Caco-2 (cell line): ENCODE measurements at regions not wholly inside any gene's neighbourhood (a gene's known extent, or its start where the extent isn't known, plus 50 kb on each side); places are given as distances from the start of the nearest gene placed in this dataset.

Experiments used
- BruUV-seq: library from RNA; stranded (reverse); fragments of 400-500 nt; replicated peaks from 2 replicates; lab custom pipeline; 2021; lab: Mats Ljungman, UMichigan
- CTCF ChIA-PET: fragments of 300-600 bp; sonication (Branson Sonifier 250); formaldehyde crosslinking; loops from one replicate; lab custom pipeline; 2022; ENCODE audit warnings: antibody characterized with exemption; lab: Charles Lee
- POLR2A ChIA-PET: fragments of 300-600 bp; sonication (Branson Sonifier 250); formaldehyde crosslinking; loops from one replicate; lab custom pipeline; 2022; ENCODE audit warnings: antibody characterized with exemption; lab: Charles Lee
- DNase-seq, 2 experiments: peaks; one replicate each; pipeline versions ENCODE4 v3.0.0 to v3.0.0-alpha.2; 2020 to 2022
- H3K27me3 ChIP-seq: replicated peaks from 2 replicates; pipeline ENCODE4 v1.6.0; 2011; ENCODE audit warnings: low read length; ENCODE audit not compliant: control insufficient read depth, insufficient read depth
- H3K36me3 ChIP-seq: 2 replicates; pipeline ENCODE4 v1.5.1; 2011; ENCODE audit warnings: low read length; ENCODE audit not compliant: control insufficient read depth, insufficient read depth
- H3K4me1 ChIP-seq: fragments of 250-450 bp; sonication (Bioruptor Pico); 2 replicates; pipeline ENCODE4 v1.5.1; 2020; ENCODE audit warnings: mild to moderate bottlenecking
- H3K4me3 ChIP-seq: 2 replicates; pipeline ENCODE4 v1.5.1; 2011; ENCODE audit warnings: low read depth, mild to moderate bottlenecking, control low read depth, low read length
- H3K9me3 ChIP-seq: fragments of 250-450 bp; sonication (Bioruptor Pico); 2 replicates; pipeline ENCODE4 v1.5.1; 2020; ENCODE audit warnings: mild to moderate bottlenecking, moderate library complexity
- H3K27ac Mint-ChIP-seq: one replicate; pipeline ENCODE4 v1.8.0; 2022; ENCODE audit warnings: mixed read lengths; ENCODE audit not compliant: unreplicated experiment
- H3K27me3 Mint-ChIP-seq: one replicate; pipeline ENCODE4 v1.8.0; 2022; ENCODE audit warnings: mixed read lengths; ENCODE audit not compliant: insufficient read depth, unreplicated experiment
- H3K36me3 Mint-ChIP-seq: one replicate; pipeline ENCODE4 v1.8.0; 2022; ENCODE audit warnings: mild to moderate bottlenecking, mixed read lengths; ENCODE audit not compliant: insufficient read depth, unreplicated experiment
- H3K4me1 Mint-ChIP-seq: one replicate; pipeline ENCODE4 v1.8.0; 2022; ENCODE audit warnings: low read depth, mixed read lengths; ENCODE audit not compliant: unreplicated experiment
- H3K4me3 Mint-ChIP-seq: one replicate; pipeline ENCODE4 v1.8.0; 2022; ENCODE audit warnings: mild to moderate bottlenecking, moderate library complexity, mixed read lengths; ENCODE audit not compliant: unreplicated experiment
- H3K9me3 Mint-ChIP-seq: one replicate; pipeline ENCODE4 v1.8.0; 2022; ENCODE audit warnings: mixed read lengths; ENCODE audit not compliant: unreplicated experiment
- intact Hi-C: fragments of 100-400 bp; cut with micrococcal nuclease; formaldehyde crosslinking; loops from one replicate; pipeline ENCODE4 v1.10.0; 2022; ENCODE audit not compliant: unreplicated experiment
- TF ChIP-seq, protein P1 (sequence below), 2 experiments: fragments of 200-600 bp in 1 of 2; IDR thresholded peaks; 1 replicate in 1 of 2; 2 replicates in 1 of 2; pipeline versions ENCODE4 v1.5.1 to v1.8.0; 2011 to 2022; ENCODE audit warnings: antibody characterized with exemption in 1 of 2, control low read depth in 1 of 2, inconsistent platforms in 1 of 2, low read depth in 1 of 2, low read length in 1 of 2, mild to moderate bottlenecking in 1 of 2, moderate library complexity in 1 of 2; ENCODE audit not compliant: insufficient read depth in 1 of 2, severe bottlenecking in 1 of 2, unreplicated experiment in 1 of 2

DNA sequence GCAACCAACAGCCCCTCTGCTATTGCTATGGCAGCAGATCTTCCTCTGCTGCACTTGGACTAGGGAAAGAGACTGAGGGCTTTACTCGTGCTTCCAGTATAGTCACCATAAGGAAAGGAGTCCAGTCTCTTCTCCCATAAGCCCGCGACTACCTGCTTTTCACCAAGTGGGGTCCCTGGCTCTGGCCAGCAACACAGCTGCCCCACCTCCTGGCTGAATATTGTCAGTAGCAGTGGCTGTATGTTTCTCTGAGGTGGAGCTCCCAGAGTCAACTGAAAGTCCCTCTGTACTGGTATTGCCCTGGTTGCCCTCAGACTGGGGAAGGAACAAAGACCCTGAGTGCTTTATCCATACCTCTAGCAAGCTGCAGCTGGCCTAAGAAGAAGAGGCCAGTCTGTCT is 719.6 kb downstream of the SQOR start:
- H3K27ac Mint-ChIP-seq: no peak overlapping the region
- no peaks in the 10 kb centered on the region for H3K4me1 Mint-ChIP-seq

DNA sequence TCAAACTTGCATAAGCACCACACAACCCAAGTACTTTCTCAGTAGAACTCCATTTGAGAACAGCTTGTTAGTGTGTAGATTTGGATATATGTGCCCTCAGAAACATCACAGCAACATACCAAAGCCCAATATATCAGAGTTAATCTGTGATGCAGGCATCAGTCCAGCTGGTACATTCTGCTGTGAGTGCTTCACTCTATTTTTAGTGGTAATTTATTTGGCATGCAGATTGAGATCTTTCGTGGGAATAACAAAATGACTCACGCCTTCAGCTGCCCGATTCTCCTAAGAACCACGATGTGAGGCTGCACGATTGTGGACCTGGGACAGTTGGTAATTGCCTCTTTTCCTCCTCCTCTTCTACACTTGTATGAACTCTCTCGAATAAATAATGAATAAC is 730.7 kb downstream of the SQOR start:
- POLR2A ChIA-PET: no interaction called here

More for the DNA sequence above, 719.6 kb downstream of the SQOR start:
- TF ChIP-seq, protein P1, sequence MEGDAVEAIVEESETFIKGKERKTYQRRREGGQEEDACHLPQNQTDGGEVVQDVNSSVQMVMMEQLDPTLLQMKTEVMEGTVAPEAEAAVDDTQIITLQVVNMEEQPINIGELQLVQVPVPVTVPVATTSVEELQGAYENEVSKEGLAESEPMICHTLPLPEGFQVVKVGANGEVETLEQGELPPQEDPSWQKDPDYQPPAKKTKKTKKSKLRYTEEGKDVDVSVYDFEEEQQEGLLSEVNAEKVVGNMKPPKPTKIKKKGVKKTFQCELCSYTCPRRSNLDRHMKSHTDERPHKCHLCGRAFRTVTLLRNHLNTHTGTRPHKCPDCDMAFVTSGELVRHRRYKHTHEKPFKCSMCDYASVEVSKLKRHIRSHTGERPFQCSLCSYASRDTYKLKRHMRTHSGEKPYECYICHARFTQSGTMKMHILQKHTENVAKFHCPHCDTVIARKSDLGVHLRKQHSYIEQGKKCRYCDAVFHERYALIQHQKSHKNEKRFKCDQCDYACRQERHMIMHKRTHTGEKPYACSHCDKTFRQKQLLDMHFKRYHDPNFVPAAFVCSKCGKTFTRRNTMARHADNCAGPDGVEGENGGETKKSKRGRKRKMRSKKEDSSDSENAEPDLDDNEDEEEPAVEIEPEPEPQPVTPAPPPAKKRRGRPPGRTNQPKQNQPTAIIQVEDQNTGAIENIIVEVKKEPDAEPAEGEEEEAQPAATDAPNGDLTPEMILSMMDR (IDR thresholded peaks at IDR 0.05; ENCODE audit: insufficient read depth in 1 of 2, low read depth in 1 of 2, low read length in 1 of 2, severe bottlenecking in 1 of 2, unreplicated experiment in 1 of 2): no peak
- BruUV-seq: no TSS peak
- intact Hi-C loops: no loop called here
- ChIA-PET CTCF (no interaction called here), POLR2A (no interaction called here)
- no peaks in the 10 kb centered on the region for H3K9me3 Mint-ChIP-seq
- Histone ChIP-seq H3K36me3 (no peaks in the 10 kb centered on the region), H3K9me3 (no peaks in the 10 kb centered on the region), H3K4me1 (no peaks in the 10 kb centered on the region), H3K4me3 (no peak overlapping the region), H3K27me3 (no peaks in the 10 kb centered on the region)
- no peak for DNase-seq
- H3K27me3 Mint-ChIP-seq: no peaks in the 10 kb centered on the region
- H3K36me3 Mint-ChIP-seq: no peaks in the 10 kb centered on the region
- no peak overlapping the region for H3K4me3 Mint-ChIP-seq

GRCh38 chr15:46366360-46367007 is 731.7 kb downstream of the SQOR start:
- Histone ChIP-seq H3K36me3 (no peaks in the 10 kb centered on the region), H3K9me3 (peaks cover under 1% of the 10 kb centered on the region; the same call in 1 of the 2 replicates), H3K4me1 (no peaks in the 10 kb centered on the region), H3K4me3 (no peak overlapping the region), H3K27me3 (no peaks in the 10 kb centered on the region)
- peaks cover 2% of the 10 kb centered on the region for H3K27me3 Mint-ChIP-seq
- H3K27ac Mint-ChIP-seq: no peak overlapping the region
- no peaks in the 10 kb centered on the region for H3K4me1 Mint-ChIP-seq
- intact Hi-C loops: no loop called here
- TF ChIP-seq, protein P1 (IDR thresholded peaks at IDR 0.05; ENCODE audit: insufficient read depth in 1 of 2, low read depth in 1 of 2, low read length in 1 of 2, severe bottlenecking in 1 of 2, unreplicated experiment in 1 of 2): no peak
- no peak overlapping the region for H3K4me3 Mint-ChIP-seq
- ChIA-PET POLR2A (no interaction called here), CTCF (no interaction called here)
- peaks cover 9% of the 10 kb centered on the region for H3K9me3 Mint-ChIP-seq
- BruUV-seq: no TSS peak
- DNase-seq: no peak
- H3K36me3 Mint-ChIP-seq: no peaks in the 10 kb centered on the region

More for the DNA sequence above, 730.7 kb downstream of the SQOR start:
- Histone ChIP-seq H3K27me3 (no peaks in the 10 kb centered on the region), H3K9me3 (no peaks in the 10 kb centered on the region), H3K4me3 (no peak overlapping the region), H3K4me1 (no peaks in the 10 kb centered on the region), H3K36me3 (no peaks in the 10 kb centered on the region)
- Mint-ChIP-seq H3K27ac (no peak overlapping the region), H3K36me3 (no peaks in the 10 kb centered on the region), H3K4me1 (no peaks in the 10 kb centered on the region), H3K27me3 (peaks cover 2% of the 10 kb centered on the region), H3K9me3 (no peaks in the 10 kb centered on the region), H3K4me3 (no peak overlapping the region)
- no peak for DNase-seq
- intact Hi-C loops: no loop called here
- TF ChIP-seq, protein P1 (IDR thresholded peaks at IDR 0.05; ENCODE audit: insufficient read depth in 1 of 2, low read depth in 1 of 2, low read length in 1 of 2, severe bottlenecking in 1 of 2, unreplicated experiment in 1 of 2): no peak
- CTCF ChIA-PET: no interaction called here
- BruUV-seq: no TSS peak
